Activated T-helper 2 cell treated with anti-CD3 and anti-CD28 coated beads, Interferon-gamma antibody, Interleukin-2, Interleukin-4, amounts not matched to agents 10 μg/mL and 5 μg/mL and 100 μg/mL, durations not matched to agents 14 hours and 24 hours and 36 hours (primary cell): ENCODE measurements at regions not wholly inside any gene's neighbourhood (a gene's known extent, or its start where the extent isn't known, plus 50 kb on each side); places are given as distances from the start of the nearest gene placed in this dataset.

ENCODE experiments used
- DNase-seq: peaks from one replicate; pipeline ENCODE4 v3.0.0; 2021; ENCODE audit warnings: low spot score
- H3K27ac Mint-ChIP-seq: one replicate; pipeline ENCODE4 v1.8.0; 2021; ENCODE audit warnings: mixed read lengths
- H3K27me3 Mint-ChIP-seq: one replicate; pipeline ENCODE4 v1.8.0; 2021; ENCODE audit warnings: low read depth, mixed read lengths
- H3K36me3 Mint-ChIP-seq: one replicate; pipeline ENCODE4 v1.8.0; 2021; ENCODE audit warnings: low read depth, mixed read lengths
- H3K4me1 Mint-ChIP-seq: one replicate; pipeline ENCODE4 v1.8.0; 2021; ENCODE audit warnings: low read depth, mixed read lengths
- H3K4me3 Mint-ChIP-seq: one replicate; pipeline ENCODE4 v1.8.0; 2021; ENCODE audit warnings: low read depth, mild to moderate bottlenecking, moderate library complexity, mixed read lengths
- H3K9me3 Mint-ChIP-seq: one replicate; pipeline ENCODE4 v1.8.0; 2021; ENCODE audit warnings: mixed read lengths
- intact Hi-C: fragments of 100-400 bp; cut with micrococcal nuclease; formaldehyde crosslinking; loops from one replicate; pipeline ENCODE4 v1.15.1; 2023

DNA sequence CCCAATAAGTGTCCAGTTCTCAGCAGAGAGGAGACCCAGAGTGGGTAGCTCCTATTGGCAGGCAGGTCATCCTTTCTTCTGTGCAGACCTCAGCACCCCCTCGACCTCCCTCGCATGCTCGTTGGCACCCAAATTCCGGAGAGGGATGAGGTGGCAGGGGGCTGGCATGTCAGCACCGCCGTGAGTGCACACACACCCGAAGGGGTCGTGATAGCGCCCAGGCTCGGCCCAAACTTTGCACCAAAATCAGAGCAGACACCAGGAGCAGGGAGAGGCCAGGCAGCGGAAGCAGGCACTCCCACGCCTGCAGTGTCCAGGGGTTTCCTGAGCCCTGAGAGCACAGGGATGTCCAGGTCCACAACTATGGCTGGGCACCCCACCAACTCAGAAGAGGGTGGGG, 1503.8 kb upstream of the PCDH20 start:
- no peaks in the 10 kb centered on the region for H3K4me1 Mint-ChIP-seq
- no peaks in the 10 kb centered on the region for H3K27me3 Mint-ChIP-seq
- H3K4me3 Mint-ChIP-seq = no peak overlapping the region
- H3K27ac Mint-ChIP-seq = no peak overlapping the region
- H3K9me3 Mint-ChIP-seq = peaks cover 14% of the 10 kb centered on the region
- intact Hi-C loops = no loop called here
- no peaks in the 10 kb centered on the region for H3K36me3 Mint-ChIP-seq
- DNase-seq = no peak

DNA sequence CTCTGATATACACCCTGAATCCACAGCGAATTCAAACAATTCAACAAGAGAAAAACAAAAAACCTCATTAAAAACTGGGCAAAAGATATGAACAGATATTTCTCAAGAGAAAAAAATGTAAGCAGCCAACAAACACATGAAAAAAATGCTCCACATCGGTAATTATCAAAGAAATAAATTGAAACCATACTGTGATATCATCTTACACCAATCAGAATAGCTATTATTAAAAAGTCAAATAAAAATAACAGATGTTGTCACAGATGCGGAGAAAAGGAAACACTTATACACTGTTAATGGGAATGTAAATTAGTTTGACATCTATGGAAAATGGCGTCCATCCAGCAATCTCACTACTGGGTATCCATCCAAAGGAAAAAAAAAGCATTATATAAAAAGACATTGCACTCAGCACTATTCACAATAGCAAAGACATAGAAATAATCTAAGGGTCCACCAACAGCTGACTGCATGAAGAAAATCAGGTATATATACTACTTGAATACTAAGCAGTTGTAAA, 1495.0 kb upstream of the PCDH20 start:
- peaks cover 15% of the 10 kb centered on the region for H3K9me3 Mint-ChIP-seq
- no peaks in the 10 kb centered on the region for H3K4me1 Mint-ChIP-seq
- H3K27ac Mint-ChIP-seq = no peak overlapping the region
- no peaks in the 10 kb centered on the region for H3K36me3 Mint-ChIP-seq
- H3K4me3 Mint-ChIP-seq = no peak overlapping the region
- H3K27me3 Mint-ChIP-seq = no peaks in the 10 kb centered on the region
- intact Hi-C loops = no loop called here
- DNase-seq = no peak

DNA sequence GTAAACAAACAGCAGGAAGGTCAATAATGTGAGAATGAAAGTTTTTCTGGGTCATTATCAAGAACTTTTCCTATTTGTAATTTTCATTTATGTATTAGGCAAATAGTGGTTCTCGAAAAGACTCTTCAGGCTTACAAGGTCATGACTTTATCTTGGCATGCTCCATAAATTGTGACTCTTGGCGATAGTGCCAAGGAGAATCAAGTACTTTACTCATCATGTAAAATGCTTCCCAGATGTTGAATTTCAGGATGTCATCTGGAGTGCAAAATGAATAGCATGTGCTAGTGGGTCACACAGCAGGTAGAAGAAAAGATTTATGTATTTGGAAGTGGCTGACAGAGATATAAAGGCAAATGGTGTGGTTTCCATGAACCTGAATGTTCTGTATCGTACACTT, 1492.7 kb upstream of the PCDH20 start:
- DNase-seq = no peak
- Mint-ChIP-seq H3K9me3 (peaks cover 14% of the 10 kb centered on the region), H3K4me3 (no peak overlapping the region), H3K4me1 (no peaks in the 10 kb centered on the region), H3K36me3 (no peaks in the 10 kb centered on the region), H3K27me3 (no peaks in the 10 kb centered on the region), H3K27ac (no peak overlapping the region)
- intact Hi-C loops = loop anchor here (10.0 kb wide), 1 partner anchor 56 kb away; no protein-coding TSS in a partner anchor

GRCh38 chr13:62906896-62907295, 1491.2 kb upstream of the PCDH20 start:
- intact Hi-C loops = loop anchor here (10.0 kb wide), 1 partner anchor 58 kb away; no protein-coding TSS in a partner anchor
- Mint-ChIP-seq H3K9me3 (peaks cover 17% of the 10 kb centered on the region), H3K4me3 (no peak overlapping the region), H3K36me3 (no peaks in the 10 kb centered on the region), H3K4me1 (no peaks in the 10 kb centered on the region), H3K27ac (no peak overlapping the region), H3K27me3 (no peaks in the 10 kb centered on the region)
- DNase-seq = no peak

DNA sequence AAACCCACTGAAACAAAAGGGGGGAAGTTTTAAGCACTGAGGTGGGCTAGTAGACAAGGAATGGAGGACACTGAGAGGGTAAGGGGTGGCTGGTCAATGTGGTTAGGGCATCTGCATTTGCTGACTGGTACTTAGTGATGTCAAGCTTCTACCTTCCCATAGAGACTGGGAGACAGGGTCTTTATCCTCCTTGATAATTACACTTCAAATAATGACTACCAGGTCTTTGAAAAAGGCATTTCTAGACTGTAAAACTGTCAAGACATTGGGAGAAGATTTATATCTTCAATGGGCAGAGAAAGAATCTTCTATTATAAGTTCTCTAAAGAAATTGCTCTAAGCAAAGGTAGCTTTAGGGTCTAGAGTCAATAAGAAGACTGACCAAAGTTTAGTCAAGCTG, 1490.8 kb upstream of the PCDH20 start:
- no peaks in the 10 kb centered on the region for H3K4me1 Mint-ChIP-seq
- intact Hi-C loops = loop anchor here (10.0 kb wide), 1 partner anchor 58 kb away; no protein-coding TSS in a partner anchor
- no peak for DNase-seq
- no peaks in the 10 kb centered on the region for H3K27me3 Mint-ChIP-seq
- peaks cover 21% of the 10 kb centered on the region for H3K9me3 Mint-ChIP-seq
- no peak overlapping the region for H3K27ac Mint-ChIP-seq
- H3K4me3 Mint-ChIP-seq = no peak overlapping the region
- no peaks in the 10 kb centered on the region for H3K36me3 Mint-ChIP-seq

GRCh38 chr13:62887046-62887445, 1471.4 kb upstream of the PCDH20 start:
- no peak for DNase-seq
- Mint-ChIP-seq H3K36me3 (no peaks in the 10 kb centered on the region), H3K4me1 (no peaks in the 10 kb centered on the region), H3K9me3 (peaks cover 20% of the 10 kb centered on the region), H3K4me3 (no peak overlapping the region), H3K27me3 (no peaks in the 10 kb centered on the region), H3K27ac (no peak overlapping the region)
- intact Hi-C loops = no loop called here

DNA sequence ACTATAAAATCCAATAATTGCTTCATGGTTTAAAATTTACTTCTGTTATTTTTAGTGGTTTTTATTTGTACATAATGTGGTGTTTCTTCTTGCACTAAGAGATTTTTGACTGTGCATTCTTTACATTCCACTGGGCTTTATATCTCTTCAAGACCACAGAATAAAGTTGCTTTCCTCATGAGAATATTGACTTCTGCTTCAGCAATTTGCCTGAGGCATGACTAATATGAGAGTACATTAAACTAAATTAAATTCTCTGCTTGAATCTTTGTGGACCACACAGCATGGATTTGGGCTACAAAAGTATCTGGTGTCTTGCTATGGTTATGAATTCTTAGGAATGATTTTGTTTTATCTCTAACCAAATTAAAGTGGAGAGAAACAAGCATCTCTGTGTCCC, 1463.4 kb upstream of the PCDH20 start:
- no peak overlapping the region for H3K27ac Mint-ChIP-seq
- H3K9me3 Mint-ChIP-seq = peaks cover 34% of the 10 kb centered on the region
- no peaks in the 10 kb centered on the region for H3K27me3 Mint-ChIP-seq
- no peaks in the 10 kb centered on the region for H3K36me3 Mint-ChIP-seq
- no peak overlapping the region for H3K4me3 Mint-ChIP-seq
- DNase-seq = no peak
- intact Hi-C loops = no loop called here
- no peaks in the 10 kb centered on the region for H3K4me1 Mint-ChIP-seq

DNA sequence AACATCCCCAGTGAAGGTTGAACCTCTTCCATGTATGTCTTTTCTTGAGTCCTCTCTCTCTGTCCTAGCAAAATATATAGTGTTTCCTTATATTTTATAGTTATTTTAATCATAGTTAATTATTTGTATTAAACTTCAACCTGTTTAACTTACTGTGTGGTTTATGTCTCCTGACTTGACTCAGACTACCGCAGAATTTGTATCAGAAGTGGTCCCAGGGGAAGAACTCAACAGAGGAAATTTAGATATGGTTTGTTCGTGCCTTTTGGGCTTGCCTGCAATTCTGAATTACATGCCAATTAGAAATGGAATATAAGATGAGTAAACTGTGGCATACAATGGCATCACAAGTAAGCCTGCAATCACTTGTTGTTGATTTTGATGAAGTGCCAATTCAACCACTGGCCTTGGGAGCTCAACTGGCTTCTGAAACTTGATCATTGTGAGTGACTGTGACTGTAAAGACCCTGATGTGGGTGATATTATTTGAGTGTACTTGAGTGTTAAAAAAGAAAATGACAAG, 1459.5 kb upstream of the PCDH20 start:
- Mint-ChIP-seq H3K27me3 (no peaks in the 10 kb centered on the region), H3K4me3 (no peak overlapping the region), H3K9me3 (peaks cover 21% of the 10 kb centered on the region), H3K4me1 (no peaks in the 10 kb centered on the region), H3K36me3 (no peaks in the 10 kb centered on the region), H3K27ac (no peak overlapping the region)
- intact Hi-C loops = no loop called here
- no peak for DNase-seq

- no peak overlapping the region for H3K4me3 Mint-ChIP-seq
- no peaks in the 10 kb centered on the region for H3K4me1 Mint-ChIP-seq
- H3K9me3 Mint-ChIP-seq = peaks cover 9% of the 10 kb centered on the region
- H3K27ac Mint-ChIP-seq = no peak overlapping the region
- H3K36me3 Mint-ChIP-seq = no peaks in the 10 kb centered on the region
- intact Hi-C loops = no loop called here
- no peaks in the 10 kb centered on the region for H3K27me3 Mint-ChIP-seq
- no peak for DNase-seq
Observed at GRCh38 chr13:62850331-62850730, 1434.7 kb upstream of the PCDH20 start.

GRCh38 chr13:62847520-62847919, 1431.9 kb upstream of the PCDH20 start:
- no peak for DNase-seq
- Mint-ChIP-seq H3K4me3 (no peak overlapping the region), H3K4me1 (no peaks in the 10 kb centered on the region), H3K36me3 (no peaks in the 10 kb centered on the region), H3K9me3 (peaks cover 9% of the 10 kb centered on the region), H3K27me3 (no peaks in the 10 kb centered on the region), H3K27ac (no peak overlapping the region)
- intact Hi-C loops = no loop called here

DNA sequence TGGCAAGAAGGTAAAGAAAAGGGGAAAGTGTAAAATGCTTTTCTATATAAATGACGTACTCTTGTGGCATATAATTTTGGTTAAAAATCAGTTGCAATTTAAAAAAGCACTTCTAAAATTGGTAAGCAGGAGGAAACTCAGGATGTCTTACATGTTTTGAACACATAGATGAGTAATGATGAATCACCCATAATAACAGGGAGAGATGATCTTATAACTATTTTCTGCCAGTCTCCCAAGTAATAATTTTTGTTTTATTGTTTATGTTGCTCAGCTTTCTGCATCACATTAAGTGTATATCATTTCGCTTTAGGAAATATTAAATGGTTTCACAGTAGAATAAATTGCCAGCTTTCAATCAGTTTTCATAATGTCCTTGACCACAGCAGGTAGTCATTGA, 1430.7 kb upstream of the PCDH20 start:
- H3K27ac Mint-ChIP-seq = no peak overlapping the region
- no peaks in the 10 kb centered on the region for H3K27me3 Mint-ChIP-seq
- DNase-seq = no peak
- H3K9me3 Mint-ChIP-seq = peaks cover 15% of the 10 kb centered on the region
- no peaks in the 10 kb centered on the region for H3K4me1 Mint-ChIP-seq
- H3K4me3 Mint-ChIP-seq = no peak overlapping the region
- no peaks in the 10 kb centered on the region for H3K36me3 Mint-ChIP-seq
- intact Hi-C loops = no loop called here

- Mint-ChIP-seq H3K36me3 (no peaks in the 10 kb centered on the region), H3K27me3 (no peaks in the 10 kb centered on the region), H3K9me3 (peaks cover 6% of the 10 kb centered on the region), H3K4me1 (no peaks in the 10 kb centered on the region), H3K27ac (no peak overlapping the region), H3K4me3 (no peak overlapping the region)
- intact Hi-C loops = no loop called here
- no peak for DNase-seq
Observed at GRCh38 chr13:62839338-62839737, 1423.7 kb upstream of the PCDH20 start.

- DNase-seq = no peak
- Mint-ChIP-seq H3K27me3 (no peaks in the 10 kb centered on the region), H3K4me3 (no peak overlapping the region), H3K9me3 (peaks cover 6% of the 10 kb centered on the region), H3K4me1 (no peaks in the 10 kb centered on the region), H3K27ac (no peak overlapping the region), H3K36me3 (no peaks in the 10 kb centered on the region)
- intact Hi-C loops = no loop called here
Observed at GRCh38 chr13:62838929-62839328, 1423.3 kb upstream of the PCDH20 start.

GRCh38 chr13:62837895-62838294, 1422.2 kb upstream of the PCDH20 start:
- Mint-ChIP-seq H3K36me3 (no peaks in the 10 kb centered on the region), H3K9me3 (peaks cover 6% of the 10 kb centered on the region), H3K4me3 (no peak overlapping the region), H3K27me3 (no peaks in the 10 kb centered on the region), H3K27ac (no peak overlapping the region), H3K4me1 (no peaks in the 10 kb centered on the region)
- intact Hi-C loops = no loop called here
- no peak for DNase-seq
